Gastroesophageal sphincter (tissue), 3 donors: ENCODE measurements at regions not wholly inside any gene's neighbourhood (a gene's known extent, or its start where the extent isn't known, plus 50 kb on each side); places are given as distances from the start of the nearest gene placed in this dataset.

Source experiments
- CTCF ChIP-seq, 4 experiments: fragments of 200-600 bp in 2 of 4; fragments of 450-650 bp in 2 of 4; sonication (generic) in 1 of 4; IDR thresholded peaks; one replicate each; pipeline ENCODE4 v1.5.1; 2017 to 2019; ENCODE audit warnings: antibody characterized with exemption in 4 of 4, mild to moderate bottlenecking in 2 of 4, moderate library complexity in 2 of 4
- EP300 ChIP-seq: sonication (generic); formaldehyde crosslinking; IDR thresholded peaks from one replicate; pipeline ENCODE4 v1.6.1; 2017; ENCODE audit warnings: antibody characterized with exemption, mild to moderate bottlenecking
- POLR2A ChIP-seq, 2 donors: fragments of 450-650 bp; IDR thresholded peaks; one replicate each; pipeline ENCODE4 v1.6.1; 2017; ENCODE audit warnings: antibody characterized with exemption in 2 of 2, mild to moderate bottlenecking in 2 of 2, moderate library complexity in 1 of 2
- POLR2AphosphoS5 ChIP-seq: sonication (generic); formaldehyde crosslinking; IDR thresholded peaks from one replicate; pipeline ENCODE4 v1.6.1; 2017; ENCODE audit warnings: antibody characterized with exemption

- no peak for TF ChIP-seq CTCF (IDR thresholded peaks at IDR 0.05)
- TF ChIP-seq POLR2A (IDR thresholded peaks at IDR 0.05), result no peak
- TF ChIP-seq POLR2AphosphoS5, result no peak
- TF ChIP-seq EP300, result no peak
Measured at GRCh38 chr12:46504494-46504893, 131.9 kb upstream of the SLC38A2 start.
